ENCODE measurements at regions not wholly inside any gene's neighbourhood (a gene's known extent, or its start where the extent isn't known, plus 50 kb on each side); places are given as distances from the start of the nearest gene placed in this dataset.

- TF ChIP-seq SOX5 (CRISPR knock-in tag; IDR thresholded peaks at IDR 0.05; ENCODE audit: borderline replicate concordance) (no peak), ZSCAN9 (CRISPR knock-in tag; IDR thresholded peaks at IDR 0.05; ENCODE audit: borderline replicate concordance) (no peak), ZNF484 (CRISPR knock-in tag; IDR thresholded peaks at IDR 0.05; ENCODE audit: borderline replicate concordance, low read depth) (no peak), KDM3A (CRISPR knock-in tag; IDR thresholded peaks at IDR 0.05; ENCODE audit: low read depth) (no peak), HNRNPH1 (optimal IDR thresholded peaks at IDR 0.05; ENCODE audit: low read depth, low read length) (no peak), PHF21A (CRISPR knock-in tag; IDR thresholded peaks at IDR 0.05) (no peak), TOPORS (CRISPR knock-in tag; IDR thresholded peaks at IDR 0.05) (no peak), ZNF101 (CRISPR knock-in tag; IDR thresholded peaks at IDR 0.05; ENCODE audit: borderline replicate concordance, low read depth) (no peak), RELA (CRISPR knock-in tag; IDR thresholded peaks at IDR 0.05) (no peak), PHF20 (CRISPR knock-in tag; IDR thresholded peaks at IDR 0.05) (no peak), TMF1 (CRISPR knock-in tag; IDR thresholded peaks at IDR 0.05; ENCODE audit: low read depth) (no peak), ADNP (CRISPR knock-in tag; IDR thresholded peaks at IDR 0.05) (no peak), SYNCRIP (IDR thresholded peaks at IDR 0.05; ENCODE audit: insufficient read depth, low read depth, low read length) (no peak), STAT6 (CRISPR knock-in tag; IDR thresholded peaks at IDR 0.05; ENCODE audit: borderline replicate concordance) (no peak), SETDB1 (CRISPR knock-in tag; IDR thresholded peaks at IDR 0.05; ENCODE audit: borderline replicate concordance) (no peak)
- Histone ChIP-seq H3K27ac (ENCODE audit: extremely low read length, insufficient read depth, low read length) (no peak overlapping the region), H3K79me2 (ENCODE audit: insufficient read depth, low read length) (no peaks in the 10 kb centered on the region), H3K9ac (ENCODE audit: insufficient read depth, low read depth, low read length) (no peak overlapping the region), H3K36me3 (replicated peaks in 1 of 2; ENCODE audit: control insufficient read depth in 1 of 2, insufficient read depth in 2 of 2, low read length in 2 of 2) (no peaks in the 10 kb centered on the region), H3K4me3 (replicated peaks in 1 of 3; ENCODE audit: insufficient read depth in 1 of 3, low read depth in 2 of 3, low read length in 3 of 3) (no peak overlapping the region), H3K4me2 (ENCODE audit: low read depth, low read length) (no peak overlapping the region), H3K4me1 (ENCODE audit: insufficient read depth, low read length) (no peaks in the 10 kb centered on the region), H2AFZ (ENCODE audit: low read length) (no peak overlapping the region), H3K27me3 (ENCODE audit: control insufficient read depth in 1 of 2, insufficient read depth in 2 of 2, low read length in 2 of 2) (no peaks in the 10 kb centered on the region), H3K9me3 (ENCODE audit: low read length) (no peaks in the 10 kb centered on the region), H4K20me1 (ENCODE audit: insufficient read depth, low read length) (no peaks in the 10 kb centered on the region)
- POLR2A ChIA-PET, result no interaction called here
- CTCF ChIA-PET (ENCODE audit: low intra/inter-chr PET ratio, low total read pairs), result no interaction called here
- no peak for ATAC-seq
- no peak for DNase-seq (ENCODE audit: low spot score)
- in situ Hi-C loops (cut with HindIII; ENCODE audit: extremely low pct_ligation_motif_present, low pct_unique_long_range_greater_than_20kb), result no loop called here
- intact Hi-C loops (cut with micrococcal nuclease; ENCODE audit: unreplicated experiment), result no loop called here
- no TSS peak for BruUV-seq (replicated peaks)
- FAIRE-seq, result no peak
- 0% methylated on average over 1 of the region's 1 CpG for WGBS (ENCODE audit: low lambda C conversion rate)
These were observed 137.3 kb upstream of the PDE5A start for GRCh38 chr4:119765951-119766350.
